ENCODE measurements at regions not wholly inside any gene's neighbourhood (a gene's known extent, or its start where the extent isn't known, plus 50 kb on each side); places are given as distances from the start of the nearest gene placed in this dataset.
"Not testable (repeated sequence)": the region's sequence is repeated elsewhere in the genome, so short reads cannot be mapped to it uniquely, and the experiment has no call there.

DNA sequence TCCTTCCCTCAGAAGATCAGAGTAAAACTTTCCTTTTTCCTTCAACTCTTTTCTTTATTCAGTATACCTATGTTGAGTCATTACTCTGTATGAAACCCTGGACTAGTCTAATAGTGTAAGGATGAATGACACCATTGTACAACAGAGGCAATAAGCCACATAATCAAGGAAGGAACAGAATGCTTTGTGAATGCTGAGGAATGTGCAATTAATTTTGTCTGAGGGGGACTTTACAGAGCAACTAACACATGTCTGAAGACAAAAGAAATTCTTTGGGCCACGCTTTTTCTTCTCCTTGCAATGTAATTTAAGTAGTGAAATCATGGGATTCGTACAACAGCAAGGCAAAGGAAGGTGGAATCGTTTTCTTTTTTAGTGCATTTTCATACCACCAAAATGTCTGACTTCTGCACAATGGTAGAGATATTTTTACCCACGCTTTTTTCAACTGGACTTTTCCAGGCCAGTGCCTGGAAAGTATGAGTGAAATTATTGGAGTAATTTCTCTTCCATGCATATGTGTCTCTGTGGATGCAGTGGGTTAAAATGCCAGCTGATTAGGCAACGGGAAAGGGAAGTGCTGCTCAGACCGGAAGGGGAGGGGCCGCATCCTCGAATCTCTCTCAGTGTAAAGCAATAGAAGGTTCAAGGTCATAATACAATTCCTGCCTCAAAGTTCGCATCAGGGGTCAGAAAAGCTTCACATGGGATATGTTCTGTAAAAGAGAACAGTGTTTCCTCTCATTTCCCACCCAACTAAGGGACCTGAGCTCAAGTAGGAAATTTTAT is 89.9 kb upstream of the MTHFD1L start:
- no peak for DNase-seq (ENCODE audit: low spot score)
- ATAC-seq (ENCODE audit: low read depth) = no peak

GRCh38 chr6:150777736-150778135 is 87.8 kb upstream of the MTHFD1L start:
- ATAC-seq (ENCODE audit: low read depth) (no peak), DNase-seq (ENCODE audit: low spot score) (no peak)
- Histone ChIP-seq H3K4me3 (ENCODE audit: severe bottlenecking) (no peak overlapping the region), H3K36me3 (ENCODE audit: low read depth) (no peaks in the 10 kb centered on the region), H3K9me3 (ENCODE audit: severe bottlenecking) (no peaks in the 10 kb centered on the region), H3K4me1 (ENCODE audit: insufficient read depth, poor library complexity, severe bottlenecking) (no peaks in the 10 kb centered on the region), H3K27me3 (ENCODE audit: insufficient read depth, poor library complexity, severe bottlenecking) (no peaks in the 10 kb centered on the region), H3K27ac (ENCODE audit: poor library complexity, severe bottlenecking) (no peak overlapping the region)
- no peak for TF ChIP-seq CTCF (IDR thresholded peaks at IDR 0.05; ENCODE audit: poor library complexity, severe bottlenecking)

More for the DNA sequence above, 89.9 kb upstream of the MTHFD1L start:
- Histone ChIP-seq H3K4me1 (ENCODE audit: insufficient read depth, poor library complexity, severe bottlenecking) (no peaks in the 10 kb centered on the region), H3K9me3 (ENCODE audit: severe bottlenecking) (no peaks in the 10 kb centered on the region), H3K4me3 (ENCODE audit: severe bottlenecking) (no peak overlapping the region), H3K27me3 (ENCODE audit: insufficient read depth, poor library complexity, severe bottlenecking) (no peaks in the 10 kb centered on the region), H3K36me3 (ENCODE audit: low read depth) (no peaks in the 10 kb centered on the region), H3K27ac (ENCODE audit: poor library complexity, severe bottlenecking) (no peak overlapping the region)
- TF ChIP-seq CTCF (IDR thresholded peaks at IDR 0.05; ENCODE audit: poor library complexity, severe bottlenecking) = no peak

DNA sequence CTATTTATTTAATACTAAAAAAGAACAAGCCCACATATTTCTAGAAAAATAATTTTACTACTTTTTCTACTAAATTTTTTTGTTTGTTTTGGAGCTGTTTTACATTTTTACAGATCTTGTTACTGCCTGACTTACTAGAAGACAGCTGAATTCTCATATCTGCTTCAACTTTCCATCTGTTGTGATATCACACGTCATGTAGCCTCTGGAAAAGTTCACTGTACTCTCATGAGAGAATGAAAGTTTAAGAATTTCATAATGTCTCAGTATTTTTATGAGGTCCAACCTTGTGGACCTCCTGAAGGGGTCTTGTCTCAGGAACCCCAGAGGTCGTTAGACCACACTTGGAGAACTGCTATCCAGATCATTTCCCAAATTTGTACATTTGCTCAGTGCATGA is 81.7 kb upstream of the MTHFD1L start:
- Histone ChIP-seq H3K9me3 (ENCODE audit: severe bottlenecking) (no peaks in the 10 kb centered on the region), H3K27me3 (ENCODE audit: insufficient read depth, poor library complexity, severe bottlenecking) (no peaks in the 10 kb centered on the region), H3K4me3 (ENCODE audit: severe bottlenecking) (no peak overlapping the region), H3K36me3 (ENCODE audit: low read depth) (no peaks in the 10 kb centered on the region), H3K27ac (ENCODE audit: poor library complexity, severe bottlenecking) (no peak overlapping the region), H3K4me1 (ENCODE audit: insufficient read depth, poor library complexity, severe bottlenecking) (no peaks in the 10 kb centered on the region)
- DNase-seq (ENCODE audit: low spot score) (no peak), ATAC-seq (ENCODE audit: low read depth) (no peak)
- no peak for TF ChIP-seq CTCF (IDR thresholded peaks at IDR 0.05; ENCODE audit: poor library complexity, severe bottlenecking)

DNA sequence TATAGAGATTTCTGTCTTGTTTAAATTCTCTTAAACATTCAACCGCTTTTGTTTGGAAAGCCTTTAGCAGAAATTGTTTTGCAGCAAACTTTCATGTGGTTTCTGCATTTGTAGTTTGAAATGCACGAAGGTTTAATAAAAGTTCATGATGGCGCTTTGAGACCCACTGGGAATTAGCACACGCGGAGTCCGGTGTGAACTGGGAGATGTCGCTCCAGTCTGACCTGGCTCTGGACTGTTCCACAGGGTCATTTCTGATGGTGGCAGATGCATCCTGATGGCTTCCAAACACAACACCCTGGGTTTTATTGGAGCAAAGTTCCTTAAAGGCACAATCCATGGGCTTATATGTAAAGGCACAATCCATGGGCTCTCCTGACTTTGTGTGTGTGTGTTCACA is 78.1 kb upstream of the MTHFD1L start:
- TF ChIP-seq CTCF (IDR thresholded peaks at IDR 0.05; ENCODE audit: poor library complexity, severe bottlenecking) = no peak
- H3K36me3 ChIP-seq (ENCODE audit: low read depth) = no peaks in the 10 kb centered on the region
- ATAC-seq (ENCODE audit: low read depth) = no peak

GRCh38 chr6:150788089-150788488 is 77.4 kb upstream of the MTHFD1L start:
- ATAC-seq (ENCODE audit: low read depth) = no peak
- no peak for DNase-seq (ENCODE audit: low spot score)
- H3K27me3 ChIP-seq (ENCODE audit: insufficient read depth, poor library complexity, severe bottlenecking) = no peaks in the 10 kb centered on the region
- no peaks in the 10 kb centered on the region for H3K9me3 ChIP-seq (ENCODE audit: severe bottlenecking)
- no peaks in the 10 kb centered on the region for H3K4me1 ChIP-seq (ENCODE audit: insufficient read depth, poor library complexity, severe bottlenecking)
- H3K36me3 ChIP-seq (ENCODE audit: low read depth) = no peaks in the 10 kb centered on the region
- H3K4me3 ChIP-seq (ENCODE audit: severe bottlenecking) = no peak overlapping the region
- H3K27ac ChIP-seq (ENCODE audit: poor library complexity, severe bottlenecking) = no peak overlapping the region
- TF ChIP-seq CTCF (IDR thresholded peaks at IDR 0.05; ENCODE audit: poor library complexity, severe bottlenecking) = no peak

More for the DNA sequence above, 78.1 kb upstream of the MTHFD1L start:
- no peaks in the 10 kb centered on the region for H3K9me3 ChIP-seq (ENCODE audit: severe bottlenecking)
- no peaks in the 10 kb centered on the region for H3K27me3 ChIP-seq (ENCODE audit: insufficient read depth, poor library complexity, severe bottlenecking)
- H3K27ac ChIP-seq (ENCODE audit: poor library complexity, severe bottlenecking) = no peak overlapping the region
- no peak for DNase-seq (ENCODE audit: low spot score)
- H3K4me1 ChIP-seq (ENCODE audit: insufficient read depth, poor library complexity, severe bottlenecking) = no peaks in the 10 kb centered on the region
- H3K4me3 ChIP-seq (ENCODE audit: severe bottlenecking) = no peak overlapping the region

GRCh38 chr6:150789906-150790305 is 75.6 kb upstream of the MTHFD1L start:
- H3K4me1 ChIP-seq (ENCODE audit: insufficient read depth, poor library complexity, severe bottlenecking); H3K36me3 ChIP-seq (ENCODE audit: low read depth); H3K9me3 ChIP-seq (ENCODE audit: severe bottlenecking); H3K27me3 ChIP-seq (ENCODE audit: insufficient read depth, poor library complexity, severe bottlenecking); DNase-seq (ENCODE audit: low spot score); H3K27ac ChIP-seq (ENCODE audit: poor library complexity, severe bottlenecking); ATAC-seq (ENCODE audit: low read depth); H3K4me3 ChIP-seq (ENCODE audit: severe bottlenecking): not testable (repeated sequence)
